NCI-H2029 (cell line): ENCODE measurements at regions not wholly inside any gene's neighbourhood (a gene's known extent, or its start where the extent isn't known, plus 50 kb on each side); places are given as distances from the start of the nearest gene placed in this dataset.
"Not testable (repeated sequence)": the region's sequence is repeated elsewhere in the genome, so short reads cannot be mapped to it uniquely, and the experiment has no call there.

Experiments used
- DNase-seq: peaks from one replicate; lab custom pipeline; 2025; lab: John Stamatoyannopoulos, UW

DNA sequence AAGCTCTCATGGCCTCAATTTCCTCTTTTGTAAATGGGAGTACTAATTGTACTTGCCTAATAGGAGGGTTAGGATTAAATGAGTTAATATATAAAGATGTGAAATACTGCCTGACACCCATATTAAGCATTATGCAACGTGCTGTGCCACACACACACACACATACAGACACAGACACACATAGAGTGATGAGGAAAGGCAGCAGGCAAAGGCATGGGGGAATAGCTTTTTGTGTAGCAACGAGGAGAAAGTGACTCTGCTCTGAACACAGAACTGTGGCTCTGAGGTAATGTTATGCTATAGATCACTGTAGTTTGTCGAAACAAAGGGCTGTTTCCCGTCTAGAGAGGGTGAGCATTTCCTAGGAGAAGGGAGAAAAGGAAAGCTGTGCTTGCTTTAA, 233.3 kb upstream of the SLCO3A1 start:
- no peak for DNase-seq

DNA sequence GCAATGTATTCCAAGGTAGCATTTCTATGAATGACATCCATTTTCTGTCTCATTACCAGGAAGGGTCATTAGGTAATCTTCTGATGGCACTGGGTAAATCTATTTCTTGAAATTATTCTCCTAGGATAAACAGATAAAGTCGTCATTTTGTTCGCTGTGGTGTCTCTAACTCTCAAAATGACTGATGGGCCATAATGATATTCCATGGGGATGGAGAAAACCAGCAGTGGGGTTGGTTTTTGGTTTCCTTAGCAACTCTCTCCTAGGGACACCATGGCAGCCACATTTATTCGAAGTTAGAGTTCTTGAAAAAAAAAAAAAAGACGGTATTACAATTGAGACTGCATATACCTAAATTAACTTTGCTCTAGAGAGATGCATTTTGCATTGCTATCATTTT, 231.3 kb upstream of the SLCO3A1 start:
- no peak for DNase-seq

DNA sequence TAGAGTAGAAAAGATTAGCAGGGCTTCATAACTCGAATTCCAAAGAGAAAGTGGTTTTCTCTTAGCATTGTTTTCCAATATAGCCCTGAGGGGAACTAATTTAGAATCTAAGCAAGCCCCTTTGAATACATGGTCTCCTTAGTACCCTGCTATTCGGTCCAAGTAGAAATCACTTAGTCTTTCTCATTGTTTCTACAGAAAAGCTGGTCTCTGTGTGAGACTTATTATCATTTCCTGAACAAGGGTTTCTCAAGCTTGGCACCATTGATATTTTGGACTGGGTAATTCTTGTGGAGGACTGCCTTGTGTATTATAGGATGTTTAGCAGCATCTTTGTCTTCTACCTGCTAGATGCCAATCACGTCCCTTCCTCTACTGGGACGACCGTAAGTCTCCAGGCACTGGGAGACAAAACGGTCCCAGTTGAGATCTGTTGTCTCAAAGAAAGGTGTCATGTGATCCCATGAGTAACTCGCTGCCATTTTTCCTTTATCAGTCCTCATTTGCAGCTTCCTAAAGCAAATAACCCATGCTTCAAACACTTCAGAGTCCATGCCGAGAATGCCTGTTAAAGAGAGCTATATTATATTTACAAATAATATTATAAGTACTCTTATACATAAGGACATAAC, 230.7 kb upstream of the SLCO3A1 start:
- DNase-seq: no peak

DNA sequence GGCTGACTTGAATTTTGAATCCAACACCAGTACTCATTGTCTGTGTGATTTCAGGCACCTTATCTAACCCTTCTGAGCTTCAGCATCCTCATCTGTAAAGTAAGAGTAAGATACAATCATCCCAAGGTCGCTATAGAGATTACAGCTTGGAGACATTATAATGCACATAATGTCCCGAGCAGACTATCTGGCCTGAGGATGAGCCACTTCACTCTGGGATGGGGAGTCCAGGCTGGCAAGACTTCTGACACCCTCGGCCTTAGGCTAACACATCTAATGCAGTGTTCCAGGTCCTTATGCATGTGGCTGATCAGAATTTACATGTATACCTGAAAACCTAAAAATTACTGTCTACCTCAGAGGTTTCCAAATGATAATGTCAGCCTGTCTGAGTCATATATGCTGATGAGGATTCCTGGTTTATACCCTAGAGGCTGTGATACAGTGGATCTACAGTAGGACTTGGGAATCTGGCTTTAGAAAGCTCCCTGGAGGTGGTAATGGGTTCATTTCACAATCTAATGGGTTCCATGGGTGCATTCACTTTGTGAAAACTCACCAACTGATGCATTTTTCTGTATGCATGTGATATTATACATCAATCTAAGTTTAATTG, 229.0 kb upstream of the SLCO3A1 start:
- no peak for DNase-seq

DNA sequence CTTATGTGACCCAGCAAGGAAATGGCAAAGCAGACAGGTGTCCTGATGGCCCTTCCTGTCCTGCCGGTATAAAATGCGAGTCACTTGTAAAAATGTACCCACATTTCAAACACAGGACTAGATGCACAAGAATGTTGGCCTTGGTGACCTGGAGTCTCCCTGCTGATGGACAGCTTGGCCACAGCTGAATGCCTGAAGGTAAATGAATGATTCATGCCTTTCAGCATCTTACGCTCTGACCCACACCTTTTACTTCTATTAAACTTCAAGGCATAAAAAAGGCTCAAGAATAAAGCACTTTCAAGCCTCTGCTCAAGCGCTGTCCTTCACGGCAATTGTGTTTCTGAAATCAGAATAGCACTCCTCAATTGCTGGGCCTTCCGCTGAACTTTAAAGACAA, 228.0 kb upstream of the SLCO3A1 start:
- DNase-seq: no peak

DNA sequence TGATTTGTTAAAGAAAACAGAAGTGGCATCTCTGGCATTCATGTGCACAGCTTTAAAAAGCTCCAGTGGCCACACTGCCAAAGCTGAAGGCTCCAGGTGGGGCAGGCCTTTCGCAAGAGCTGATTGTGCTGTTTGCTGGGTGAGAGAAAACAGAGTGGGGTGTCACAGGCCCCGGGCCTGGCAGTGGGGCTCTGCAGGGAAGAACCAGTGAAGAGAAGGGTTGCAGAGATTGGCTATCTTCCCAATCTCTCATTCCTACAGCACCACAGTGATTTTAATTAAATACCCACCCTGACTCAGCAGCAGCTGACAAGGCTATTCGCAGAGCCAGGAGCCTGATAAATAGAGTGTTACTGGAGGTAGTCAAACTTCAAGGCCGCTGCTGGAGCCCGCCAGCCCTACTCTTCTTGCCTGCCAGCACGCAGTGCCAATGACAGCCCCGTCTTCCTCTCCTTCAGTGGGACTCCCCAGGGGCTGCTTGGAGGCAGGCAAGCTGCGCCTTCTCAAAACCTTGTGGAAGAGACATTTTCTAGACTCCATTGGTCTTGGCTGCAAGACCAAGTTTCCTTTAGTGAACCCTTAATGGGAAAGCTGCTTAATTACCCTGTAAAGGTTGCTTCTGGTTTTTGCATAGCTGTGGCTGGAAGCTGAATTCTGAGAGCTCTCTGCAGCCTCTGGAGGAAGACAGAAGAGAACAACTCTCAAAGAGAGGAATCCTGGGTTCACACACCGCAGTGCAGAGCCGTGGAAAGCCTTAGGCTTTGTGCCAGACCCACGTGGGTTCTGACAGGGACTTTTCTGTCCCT, 225.8 kb upstream of the SLCO3A1 start:
- no peak for DNase-seq

DNA sequence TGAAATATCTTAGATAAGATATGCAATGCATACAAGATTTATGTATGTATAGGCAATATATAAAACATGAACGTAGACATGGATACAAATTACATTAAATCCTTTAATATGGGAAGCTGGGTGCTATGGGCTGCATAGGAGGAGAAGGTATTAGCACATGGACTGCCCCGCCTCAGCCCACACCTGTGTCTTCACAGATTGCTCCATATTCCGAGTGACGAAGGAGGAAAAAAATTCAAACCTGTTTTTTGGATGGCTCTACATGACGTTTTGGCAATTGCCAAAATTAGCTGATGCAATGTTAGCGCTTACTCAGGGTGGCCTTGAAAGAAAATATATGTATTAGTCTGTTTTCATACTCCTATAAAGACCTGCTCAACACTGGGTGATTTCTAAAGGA, 223.4 kb upstream of the SLCO3A1 start:
- DNase-seq: no peak

DNA sequence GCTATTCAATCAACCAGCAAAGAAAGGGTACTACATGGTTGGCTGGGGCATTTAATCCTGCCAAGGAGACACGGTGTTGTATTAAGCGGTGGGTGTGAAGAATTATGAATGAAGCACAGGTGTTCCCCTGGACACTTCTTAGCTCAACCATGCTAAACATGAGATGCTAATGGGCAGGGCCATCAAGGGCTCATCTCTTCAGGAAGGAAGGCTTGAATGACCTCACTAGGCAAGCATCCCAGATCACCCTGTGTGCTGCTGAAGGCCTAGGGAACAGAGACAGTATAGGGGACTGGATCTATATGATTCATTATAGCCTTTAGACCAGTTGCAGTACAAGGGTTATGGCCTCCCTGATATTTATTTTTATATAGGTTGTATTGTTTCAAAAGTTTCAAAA, 221.3 kb upstream of the SLCO3A1 start:
- peak; percentile 42 for DNase-seq

DNA sequence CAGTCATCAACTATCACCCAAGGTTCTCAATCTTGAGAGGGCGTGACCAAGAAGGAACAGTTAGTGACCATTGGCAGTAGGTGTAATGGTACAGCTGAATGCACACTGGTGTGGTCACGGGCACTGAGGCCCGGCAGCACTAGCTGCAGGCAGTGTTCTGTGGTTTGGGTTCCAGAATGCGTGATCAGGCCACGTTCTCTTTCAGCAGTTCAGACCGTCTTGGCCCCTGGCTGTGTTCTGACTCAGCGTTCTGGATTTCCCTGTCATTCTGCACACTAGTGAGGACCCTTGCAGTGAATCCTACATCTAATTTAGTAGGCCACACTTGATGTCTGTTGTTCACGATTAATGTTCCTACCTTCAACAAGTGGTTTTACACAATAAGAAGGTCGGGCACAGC, 220.5 kb upstream of the SLCO3A1 start:
- DNase-seq: no peak

DNA sequence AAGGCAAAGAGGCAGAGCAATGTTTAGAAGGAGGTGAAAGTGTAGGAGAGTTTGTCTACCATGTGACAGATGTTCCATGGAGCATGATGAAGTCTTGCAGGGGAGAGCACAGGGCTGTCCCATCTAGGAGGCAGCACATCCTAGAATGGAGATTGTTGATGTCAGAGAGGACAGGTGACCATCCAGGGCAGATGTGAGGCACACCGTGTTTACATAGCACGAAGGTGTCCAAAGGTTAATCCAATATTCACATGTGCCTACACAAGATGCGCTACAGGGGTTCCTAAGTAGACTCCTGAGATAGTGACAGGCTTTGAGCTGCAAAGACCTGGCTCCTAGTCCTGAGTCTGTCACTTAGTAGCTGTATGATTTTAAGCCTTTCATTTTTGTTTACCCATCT, 219.3 kb upstream of the SLCO3A1 start:
- DNase-seq: no peak

DNA sequence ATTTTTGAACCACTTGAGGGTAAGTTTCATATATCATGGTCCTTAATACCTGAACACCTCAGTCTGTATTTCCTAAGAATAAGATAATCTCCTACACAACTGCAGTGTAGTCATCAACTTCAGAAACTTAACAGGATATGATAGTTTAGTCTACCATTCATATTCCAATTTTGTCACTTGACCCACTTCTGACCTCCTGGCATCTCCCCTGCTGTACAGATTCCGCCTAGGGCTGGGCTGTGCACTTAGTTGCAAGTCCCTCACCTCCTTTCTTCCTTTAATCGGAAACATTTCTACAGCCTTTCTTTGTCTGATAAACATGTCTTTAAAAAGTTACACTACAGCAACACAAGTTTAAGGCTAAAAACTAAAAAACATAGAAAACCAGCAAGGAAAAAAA, 218.4 kb upstream of the SLCO3A1 start:
- DNase-seq: no peak

DNA sequence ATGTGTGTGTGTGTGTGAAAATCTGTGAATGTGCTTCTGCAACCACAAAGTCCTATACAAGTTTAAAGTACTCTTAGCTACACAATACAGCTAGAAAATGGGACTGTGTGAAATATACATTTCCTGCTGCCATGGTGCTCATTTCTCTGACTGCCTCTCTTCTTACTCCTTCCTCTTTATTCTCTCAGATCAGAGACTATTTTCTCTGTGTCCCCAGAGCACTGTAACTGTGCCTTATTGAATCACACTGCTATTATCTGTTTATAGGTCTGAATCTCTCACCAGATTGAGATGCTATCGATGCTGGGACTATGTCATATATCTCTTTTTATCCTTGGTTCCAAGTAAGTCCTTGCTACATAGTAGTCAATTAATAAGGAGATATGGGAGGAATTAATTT, 217.9 kb upstream of the SLCO3A1 start:
- DNase-seq: no peak

DNA sequence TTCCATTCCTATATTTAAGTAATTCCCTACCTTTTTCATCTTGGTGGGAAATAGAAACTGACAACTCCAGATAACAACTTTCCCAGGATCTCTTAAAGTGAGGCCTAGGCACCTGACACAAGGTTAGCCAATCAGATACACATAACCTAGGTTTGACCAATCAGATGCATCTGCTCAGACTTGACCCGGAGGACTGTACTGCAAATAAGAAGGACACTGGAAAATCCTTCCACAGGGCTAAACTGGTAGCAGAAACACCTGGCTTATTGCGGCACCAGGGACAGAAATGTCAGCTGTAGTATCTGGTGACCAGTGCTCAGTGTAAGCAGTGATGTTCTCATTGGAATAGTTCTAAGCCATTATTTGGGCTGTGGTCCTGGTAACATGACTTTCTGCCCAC, 204.5 kb upstream of the SLCO3A1 start:
- DNase-seq: no peak

DNA sequence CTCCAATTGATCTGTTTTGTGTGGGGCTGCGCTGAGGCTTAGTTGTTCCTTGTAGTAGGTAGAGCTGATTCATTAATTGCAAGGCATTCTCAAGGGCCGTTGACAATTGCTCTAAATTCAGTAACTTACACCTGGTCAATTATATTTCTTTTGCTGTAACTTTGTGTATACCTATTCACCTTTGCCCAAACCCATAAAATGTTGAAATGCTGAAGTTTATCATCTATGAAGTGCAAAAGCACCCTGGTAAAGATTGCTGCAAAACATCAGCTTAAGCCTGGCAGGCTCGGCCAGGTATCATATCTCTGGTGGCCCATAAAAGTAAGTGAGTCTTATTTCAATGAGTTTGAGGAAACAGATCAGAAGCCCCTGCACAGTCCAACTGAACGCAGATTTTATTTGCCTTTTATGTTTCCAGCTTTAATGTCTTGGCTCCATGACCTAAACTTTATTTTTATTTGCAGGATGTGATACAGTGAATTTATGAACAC, 203.6 kb upstream of the SLCO3A1 start:
- DNase-seq: no peak

DNA sequence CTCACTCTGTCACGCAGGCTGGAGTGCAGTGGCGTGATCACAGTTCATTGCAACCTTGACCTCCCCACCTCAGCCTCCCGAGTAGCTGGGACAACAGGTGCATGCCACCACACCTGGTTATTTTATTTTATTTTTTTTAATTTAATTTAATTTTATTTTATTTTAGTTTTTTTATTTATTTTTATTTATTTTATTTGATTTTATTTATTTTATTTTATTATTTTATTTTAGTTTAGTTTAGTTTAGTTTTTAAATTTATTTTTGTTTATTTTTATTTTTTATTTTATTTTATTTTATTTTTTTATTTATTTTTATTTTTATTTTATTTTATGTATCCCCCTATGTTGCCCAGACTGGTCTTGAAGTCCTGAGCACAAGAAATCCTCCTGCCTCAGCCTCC, 202.3 kb upstream of the SLCO3A1 start:
- no peak for DNase-seq

DNA sequence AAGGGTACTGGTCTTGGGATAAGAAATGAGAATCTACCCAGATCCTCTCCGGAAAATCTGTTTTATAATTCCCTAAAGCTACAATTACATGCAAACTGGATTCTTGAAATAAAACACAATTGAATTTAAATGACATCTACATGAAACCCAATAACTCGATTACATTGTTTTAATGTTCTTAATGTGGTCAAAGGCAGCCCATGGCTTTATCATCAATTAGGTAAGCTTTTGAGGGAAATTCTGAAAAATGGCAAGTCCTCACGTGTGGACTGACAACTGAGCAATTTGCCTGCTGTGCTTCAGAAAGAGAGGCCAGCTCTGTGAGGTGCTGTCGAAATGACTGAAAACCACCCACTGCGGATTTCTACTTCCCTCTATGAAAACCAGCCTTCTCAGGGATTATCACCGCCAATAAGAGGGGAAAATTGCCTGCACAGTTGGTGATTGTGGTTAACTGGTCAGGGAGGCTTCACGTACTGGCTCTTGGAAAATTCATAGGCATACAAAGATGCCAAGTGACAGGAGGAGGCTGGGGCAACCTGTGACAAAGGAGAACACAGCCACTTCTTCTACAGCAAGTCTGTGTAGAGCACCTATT, 200.8 kb upstream of the SLCO3A1 start:
- no peak for DNase-seq

DNA sequence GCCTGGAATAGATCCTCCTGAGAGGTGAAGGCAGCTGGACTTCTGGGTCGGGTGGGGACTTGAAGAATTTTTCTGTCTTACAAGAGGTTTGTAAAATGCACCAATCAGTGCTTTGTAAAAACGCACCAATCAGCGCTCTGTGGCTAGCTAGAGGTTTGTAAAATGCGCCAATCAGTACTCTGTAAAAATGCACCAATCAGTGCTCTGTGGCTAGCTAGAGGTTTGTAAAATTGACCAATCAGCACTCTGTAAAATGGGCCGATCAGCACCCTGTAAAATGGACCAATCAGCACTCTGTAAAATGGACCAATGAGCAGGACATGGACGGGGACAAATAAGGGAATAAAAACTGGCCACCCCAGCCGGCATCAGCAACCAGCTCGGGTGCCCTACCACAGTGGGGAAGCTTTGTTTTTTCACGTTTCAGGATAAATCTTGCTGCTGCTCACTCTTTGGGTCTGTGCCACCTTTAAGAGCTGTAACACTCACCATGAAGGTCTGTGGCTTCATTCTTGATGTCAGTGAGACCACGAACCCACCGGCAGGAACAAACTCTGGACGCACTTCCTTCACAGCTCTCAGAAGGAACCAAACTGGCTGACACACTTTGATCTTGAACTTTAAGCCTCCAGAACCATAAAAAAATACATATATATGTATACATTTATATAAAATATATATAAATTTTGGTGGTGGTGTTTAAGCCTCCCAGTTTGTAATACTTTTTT, 197.8 kb upstream of the SLCO3A1 start:
- DNase-seq: not testable (repeated sequence)

DNA sequence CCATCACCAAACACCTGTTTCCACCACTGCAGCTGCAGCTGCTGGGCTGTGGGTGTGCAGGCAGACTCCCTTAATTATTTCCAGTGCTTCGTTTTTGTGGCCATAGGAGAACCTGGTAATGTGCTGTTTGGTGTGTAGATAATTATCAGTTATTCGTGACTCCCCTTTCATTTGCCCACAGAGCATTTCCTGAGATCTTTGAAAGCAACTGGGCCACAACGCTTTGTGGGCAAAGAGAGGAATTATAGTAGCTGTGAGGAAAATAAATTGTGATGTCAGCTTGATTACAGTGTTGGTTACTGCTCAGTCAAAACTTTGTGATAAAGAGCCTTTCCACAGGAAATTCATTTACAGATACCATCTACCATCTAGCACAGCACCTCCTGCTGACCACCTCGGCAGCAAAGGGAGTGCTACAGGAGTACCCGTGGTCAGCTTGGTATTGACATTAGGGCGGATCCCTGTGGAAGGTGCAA, 193.3 kb upstream of the SLCO3A1 start:
- no peak for DNase-seq

DNA sequence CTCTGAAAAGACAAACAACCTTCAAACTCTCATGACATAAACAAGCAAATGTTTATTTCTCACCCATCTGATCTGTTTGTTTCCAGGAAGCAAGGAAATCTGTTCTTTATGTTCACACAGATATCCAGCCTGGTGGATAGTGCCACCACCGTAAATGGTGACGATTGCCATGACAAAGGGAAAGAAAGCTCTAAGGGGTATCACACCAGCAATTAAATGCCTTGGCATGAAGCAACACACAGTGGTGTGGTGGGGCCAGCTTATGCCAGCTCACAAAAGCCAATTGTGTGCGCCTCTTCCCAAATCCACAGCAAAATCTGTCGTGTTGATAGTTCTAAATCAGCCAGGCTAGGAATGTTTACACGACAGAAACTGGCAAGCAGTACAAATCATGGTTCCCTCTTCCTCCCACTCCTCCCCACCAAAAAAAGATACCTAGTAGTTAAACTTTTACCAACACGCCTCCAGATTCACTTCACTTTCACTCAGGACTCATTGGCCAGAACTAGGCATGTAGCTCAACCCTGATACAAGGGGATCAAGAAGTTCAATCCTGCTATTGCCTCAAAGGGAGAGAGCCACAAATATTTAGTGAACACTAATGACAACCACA, 189.2 kb upstream of the SLCO3A1 start:
- DNase-seq: no peak

DNA sequence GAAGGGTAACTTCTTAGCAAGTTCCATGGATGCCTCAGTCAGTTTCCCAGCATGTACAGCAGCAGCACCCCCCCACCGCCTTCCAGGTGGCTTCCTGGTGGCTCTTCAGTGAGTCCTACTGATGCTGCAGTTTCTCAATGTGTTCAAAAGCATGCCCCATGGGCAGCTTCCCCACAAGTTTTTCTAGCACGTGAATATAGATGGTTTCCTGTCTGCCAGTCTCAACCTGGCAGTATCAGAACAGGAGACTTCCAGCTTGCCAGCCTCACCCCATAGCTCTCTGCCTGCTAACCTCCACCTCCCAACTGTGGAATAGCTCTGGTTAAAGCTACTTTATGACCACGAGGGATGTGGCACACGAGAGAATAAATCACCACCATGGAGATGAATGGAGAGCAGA, 188.3 kb upstream of the SLCO3A1 start:
- no peak for DNase-seq

DNA sequence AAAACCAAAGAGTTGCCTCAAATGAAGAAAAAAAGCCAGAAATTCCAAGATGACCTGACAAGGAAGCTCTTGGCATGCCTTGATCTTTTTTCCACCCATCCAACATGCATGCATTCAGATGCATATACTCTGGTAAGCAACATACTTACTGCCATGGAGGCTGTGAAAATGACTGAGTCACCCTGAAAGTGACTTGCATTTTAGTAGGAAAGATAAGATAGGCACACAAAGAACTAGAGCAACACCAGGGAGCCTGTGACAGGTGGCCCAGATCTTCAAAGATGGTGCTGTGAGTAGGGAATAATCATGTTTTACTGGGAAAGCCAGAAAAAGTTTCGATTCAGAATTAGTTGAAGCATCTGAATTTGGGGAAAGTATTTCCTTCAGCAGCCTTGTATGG, 185.1 kb upstream of the SLCO3A1 start:
- no peak for DNase-seq

DNA sequence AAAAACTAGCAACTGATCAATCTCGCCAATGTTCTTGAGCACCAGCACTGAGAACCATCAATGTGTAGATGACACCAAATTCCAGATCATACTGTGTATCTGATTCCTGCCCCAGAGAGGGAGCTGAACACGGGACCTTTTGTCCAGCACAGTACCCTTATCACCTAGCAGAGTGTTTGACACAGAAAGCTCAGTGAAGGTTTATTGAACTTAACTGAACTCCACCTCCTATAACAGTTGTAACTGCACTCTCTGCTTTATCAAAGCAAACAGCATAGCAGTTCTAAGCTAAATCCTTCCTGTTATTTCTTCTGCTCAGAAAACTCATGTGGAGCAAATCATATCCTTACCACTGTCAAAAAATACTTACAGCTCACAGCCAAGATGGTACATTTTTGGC, 183.4 kb upstream of the SLCO3A1 start:
- no peak for DNase-seq
